MM.1S (cell line): ENCODE measurements at regions not wholly inside any gene's neighbourhood (a gene's known extent, or its start where the extent isn't known, plus 50 kb on each side); places are given as distances from the start of the nearest gene placed in this dataset.

Experiments
- DNase-seq: peaks from one replicate; pipeline ENCODE4 v3.0.0-alpha.2; 2015
- H2AFZ ChIP-seq: fragments of 300-600 bp; sonication (generic); 2 replicates; pipeline ENCODE4 v1.6.0; 2016; ENCODE audit warnings: antibody characterized with exemption, low read length
- H3F3A ChIP-seq: fragments of 300-600 bp; sonication (generic); 2 replicates; pipeline ENCODE4 v1.6.1; 2016; ENCODE audit warnings: mild to moderate bottlenecking, antibody characterized with exemption, low read length, moderate library complexity, mixed read lengths; ENCODE audit not compliant: insufficient read depth
- H3K27ac ChIP-seq: fragments of 300-600 bp; sonication (generic); 2 replicates; pipeline ENCODE4 v1.5.1; 2016; ENCODE audit warnings: mild to moderate bottlenecking, low read length
- H3K27me3 ChIP-seq: fragments of 300-600 bp; sonication (generic); replicated peaks from 2 replicates; pipeline ENCODE4 v1.6.0; 2016; ENCODE audit warnings: low read length; ENCODE audit not compliant: insufficient read depth
- H3K36me3 ChIP-seq: fragments of 300-600 bp; sonication (generic); replicated peaks from 2 replicates; pipeline ENCODE4 v1.6.1; 2016; ENCODE audit warnings: mild to moderate bottlenecking, low read length, mixed read lengths; ENCODE audit not compliant: insufficient read depth
- H3K4me1 ChIP-seq: fragments of 300-600 bp; sonication (generic); 2 replicates; pipeline ENCODE4 v1.6.1; 2016; ENCODE audit warnings: low read length, mixed read lengths
- H3K4me2 ChIP-seq: fragments of 300-600 bp; sonication (generic); 2 replicates; pipeline ENCODE4 v1.6.0; 2016; ENCODE audit warnings: low read depth, low read length
- H3K4me3 ChIP-seq: fragments of 300-600 bp; sonication (generic); 2 replicates; pipeline ENCODE4 v1.5.1; 2016; ENCODE audit warnings: low read length, mixed read lengths
- H3K79me2 ChIP-seq: fragments of 300-600 bp; sonication (generic); 2 replicates; pipeline ENCODE4 v1.6.1; 2016; ENCODE audit warnings: mixed run types, low read length, mixed read lengths
- H3K9ac ChIP-seq: fragments of 300-600 bp; sonication (generic); 2 replicates; pipeline ENCODE4 v1.6.1; 2016; ENCODE audit warnings: low read length, mixed read lengths
- H3K9me2 ChIP-seq: fragments of 300-600 bp; sonication (generic); replicated peaks from 2 replicates; pipeline ENCODE4 v1.6.1; 2016; ENCODE audit warnings: mild to moderate bottlenecking, low read length, mixed read lengths; ENCODE audit not compliant: insufficient read depth
- H3K9me3 ChIP-seq: fragments of 300-600 bp; sonication (generic); replicated peaks from 2 replicates; pipeline ENCODE4 v1.6.1; 2016; ENCODE audit warnings: mild to moderate bottlenecking, low read length, mixed read lengths; ENCODE audit not compliant: insufficient read depth
- H4K20me1 ChIP-seq: fragments of 300-600 bp; sonication (generic); 2 replicates; pipeline ENCODE4 v1.6.1; 2016; ENCODE audit warnings: mild to moderate bottlenecking, low read length, moderate library complexity, mixed read lengths; ENCODE audit not compliant: insufficient read depth
- CTCF ChIP-seq: fragments of 300-600 bp; sonication (generic); IDR thresholded peaks from 2 replicates; pipeline ENCODE4 v1.5.1; 2016; ENCODE audit warnings: antibody characterized with exemption, low read length, mixed read lengths
- EZH2 ChIP-seq: fragments of 300-600 bp; sonication (generic); optimal IDR thresholded peaks from 2 replicates; pipeline ENCODE3; 2017; ENCODE audit warnings: low read depth, mild to moderate bottlenecking, antibody characterized with exemption, low read length, mixed read lengths
- EZH2phosphoT487 ChIP-seq: fragments of 300-600 bp; sonication (generic); IDR thresholded peaks from 2 replicates; pipeline ENCODE4 v1.6.1; 2018; ENCODE audit warnings: antibody characterized with exemption, low read length

- Histone ChIP-seq H3K9me3 (no peaks in the 10 kb centered on the region), H3K4me3 (no peak overlapping the region), H3K27me3 (peaks cover 64% of the 10 kb centered on the region), H3K4me2 (no peak overlapping the region), H3K36me3 (no peaks in the 10 kb centered on the region), H3K9me2 (no peaks in the 10 kb centered on the region), H3K79me2 (no peaks in the 10 kb centered on the region), H2AFZ (no peak overlapping the region), H3K9ac (no peak overlapping the region), H3F3A (no peaks in the 10 kb centered on the region), H4K20me1 (no peaks in the 10 kb centered on the region), H3K27ac (no peak overlapping the region), H3K4me1 (no peaks in the 10 kb centered on the region)
- no peak for DNase-seq
- TF ChIP-seq EZH2phosphoT487: no peak
- no peak for TF ChIP-seq CTCF
- TF ChIP-seq EZH2: no peak
Measured at GRCh38 chr10:133031541-133032125, 56.1 kb upstream of the ADGRA1 start.

DNA sequence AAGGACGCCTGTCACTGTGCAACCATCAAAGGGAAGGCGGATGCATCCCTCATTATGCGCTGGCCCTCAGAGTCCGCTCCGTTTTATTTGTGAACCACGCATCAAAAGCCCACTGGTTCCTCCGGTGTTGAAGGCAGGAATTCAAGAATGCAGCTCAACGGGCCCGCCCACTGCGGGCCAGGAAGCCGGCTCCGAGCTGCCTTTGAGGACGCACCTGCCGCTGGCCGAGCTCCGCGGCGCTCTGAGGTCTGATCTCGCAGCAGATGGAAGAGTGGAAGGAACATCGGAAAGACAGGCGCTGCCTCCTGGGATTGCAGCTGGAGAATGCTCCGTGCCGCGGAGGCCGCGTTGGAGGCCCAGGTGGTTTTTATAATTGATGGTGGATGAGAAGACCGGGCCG lies 56.9 kb upstream of the ADGRA1 start:
- TF ChIP-seq EZH2: no peak
- TF ChIP-seq CTCF: no peak
- TF ChIP-seq EZH2phosphoT487: no peak
- H2AFZ ChIP-seq: no peak overlapping the region
- H3K9ac ChIP-seq: no peak overlapping the region
- no peak overlapping the region for H3K4me2 ChIP-seq
- H3K9me3 ChIP-seq: no peaks in the 10 kb centered on the region
- no peaks in the 10 kb centered on the region for H3K4me1 ChIP-seq
- no peaks in the 10 kb centered on the region for H3F3A ChIP-seq
- H3K27me3 ChIP-seq: peaks cover 64% of the 10 kb centered on the region
- H3K4me3 ChIP-seq: no peak overlapping the region
- DNase-seq: no peak
- no peaks in the 10 kb centered on the region for H3K36me3 ChIP-seq
- no peaks in the 10 kb centered on the region for H3K9me2 ChIP-seq
- no peaks in the 10 kb centered on the region for H3K79me2 ChIP-seq
- no peaks in the 10 kb centered on the region for H4K20me1 ChIP-seq
- no peak overlapping the region for H3K27ac ChIP-seq

GRCh38 chr10:133030126-133030525 lies 57.6 kb upstream of the ADGRA1 start:
- no peak for DNase-seq
- Histone ChIP-seq H3K27ac (no peak overlapping the region), H3K79me2 (no peaks in the 10 kb centered on the region), H3K9ac (no peak overlapping the region), H3K9me3 (no peaks in the 10 kb centered on the region), H2AFZ (no peak overlapping the region), H3K4me2 (no peak overlapping the region), H3K27me3 (peaks cover 65% of the 10 kb centered on the region), H3K9me2 (no peaks in the 10 kb centered on the region), H3K4me1 (no peaks in the 10 kb centered on the region), H4K20me1 (no peaks in the 10 kb centered on the region), H3F3A (no peaks in the 10 kb centered on the region), H3K36me3 (no peaks in the 10 kb centered on the region), H3K4me3 (no peak overlapping the region)
- TF ChIP-seq CTCF (no peak), EZH2phosphoT487 (no peak), EZH2 (no peak)
